Loucy (cell line): ENCODE measurements at regions not wholly inside any gene's neighbourhood (a gene's known extent, or its start where the extent isn't known, plus 50 kb on each side); places are given as distances from the start of the nearest gene placed in this dataset.

Source experiments
- H2AFZ ChIP-seq: fragments of 200-600 bp; sonication (generic); 2 replicates; pipeline ENCODE4 v1.6.0; 2016; ENCODE audit warnings: antibody characterized with exemption, mild to moderate bottlenecking, low read length, moderate library complexity
- H3F3A ChIP-seq: fragments of 200-600 bp; 2 replicates; pipeline ENCODE4 v1.6.0; 2016; ENCODE audit warnings: antibody characterized with exemption, low read depth, mild to moderate bottlenecking
- H3K27me3 ChIP-seq: fragments of 200-600 bp; sonication (generic); 2 replicates; pipeline ENCODE4 v1.6.1; 2014; ENCODE audit warnings: low read length, mild to moderate bottlenecking; ENCODE audit not compliant: insufficient read depth, poor library complexity, severe bottlenecking
- H3K36me3 ChIP-seq: fragments of 200-600 bp; sonication (generic); 2 replicates; pipeline ENCODE4 v1.6.1; 2016; ENCODE audit warnings: low read length; ENCODE audit not compliant: insufficient read depth
- H3K4me1 ChIP-seq: fragments of 200-600 bp; sonication (generic); 2 replicates; pipeline ENCODE4 v1.5.1; 2014; ENCODE audit warnings: low read length, mild to moderate bottlenecking; ENCODE audit not compliant: insufficient read depth, poor library complexity, severe bottlenecking
- H3K4me2 ChIP-seq: fragments of 200-600 bp; sonication (generic); 2 replicates; pipeline ENCODE4 v1.6.0; 2014; ENCODE audit warnings: antibody characterized with exemption, low read length, low read depth, mild to moderate bottlenecking; ENCODE audit not compliant: poor library complexity, severe bottlenecking
- H3K4me3 ChIP-seq: fragments of 200-600 bp; sonication (generic); 2 replicates; pipeline ENCODE4 v1.5.1; 2014; ENCODE audit warnings: low read length, mild to moderate bottlenecking, mixed read lengths; ENCODE audit not compliant: poor library complexity, severe bottlenecking
- H3K79me2 ChIP-seq: fragments of 200-600 bp; sonication (generic); 2 replicates; pipeline ENCODE4 v1.6.1; 2014; ENCODE audit warnings: low read length; ENCODE audit not compliant: insufficient read depth
- H3K9ac ChIP-seq: fragments of 200-600 bp; sonication (generic); 2 replicates; pipeline ENCODE4 v1.6.0; 2014; ENCODE audit warnings: mild to moderate bottlenecking, low read depth, low read length, moderate library complexity; ENCODE audit not compliant: poor library complexity, severe bottlenecking
- H3K9me2 ChIP-seq: fragments of 200-600 bp; sonication (generic); replicated peaks from 2 replicates; pipeline ENCODE4 v1.6.1; 2016; ENCODE audit warnings: low read depth, low read length, mixed read lengths
- H3K9me3 ChIP-seq: fragments of 200-600 bp; sonication (generic); 2 replicates; pipeline ENCODE4 v1.6.1; 2014; ENCODE audit warnings: mild to moderate bottlenecking, antibody characterized with exemption, low read length, low read depth; ENCODE audit not compliant: insufficient read depth
- H4K20me1 ChIP-seq: fragments of 200-600 bp; sonication (generic); 2 replicates; pipeline ENCODE4 v1.6.0; 2014; ENCODE audit warnings: antibody characterized with exemption, low read length, mild to moderate bottlenecking; ENCODE audit not compliant: insufficient read depth, poor library complexity, severe bottlenecking
- EZH2phosphoT487 ChIP-seq: fragments of 200-600 bp; IDR thresholded peaks from 2 replicates; pipeline ENCODE4 v1.6.1; 2018; ENCODE audit warnings: antibody characterized with exemption, mild to moderate bottlenecking, moderate library complexity, borderline replicate concordance
- TF ChIP-seq, protein P1 (sequence below): fragments of 200-600 bp; sonication (generic); conservative IDR thresholded peaks from 2 replicates; pipeline ENCODE4 v1.5.1; 2014; ENCODE audit warnings: mild to moderate bottlenecking, antibody characterized with exemption, low read length

DNA sequence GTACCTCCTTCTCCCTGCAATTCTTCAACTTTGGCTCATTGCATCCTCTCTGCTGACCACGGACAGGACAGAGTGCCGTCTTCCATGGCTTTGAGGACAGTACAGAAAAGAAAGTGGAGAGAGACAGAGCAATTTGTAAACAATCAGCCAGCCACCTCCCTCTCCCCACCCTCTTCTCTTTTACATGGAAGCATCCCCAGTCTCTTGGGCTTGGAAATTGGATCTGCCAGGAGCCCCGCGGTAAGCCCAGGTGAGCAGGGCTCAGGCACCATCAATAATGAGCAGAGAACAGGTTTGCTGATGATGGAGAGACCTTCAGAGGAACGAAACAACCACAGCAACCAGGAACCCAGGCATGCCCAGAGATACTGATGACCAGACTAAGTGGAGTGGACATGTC, 194.9 kb upstream of the TNRC6C start:
- no peak overlapping the region for H3K4me3 ChIP-seq
- no peaks in the 10 kb centered on the region for H3K36me3 ChIP-seq
- H3K9me3 ChIP-seq: no peaks in the 10 kb centered on the region
- no peaks in the 10 kb centered on the region for H3K4me1 ChIP-seq
- no peak overlapping the region for H3K9ac ChIP-seq
- no peaks in the 10 kb centered on the region for H3K9me2 ChIP-seq
- no peaks in the 10 kb centered on the region for H4K20me1 ChIP-seq
- no peaks in the 10 kb centered on the region for H3K27me3 ChIP-seq
- H3K4me2 ChIP-seq: no peak overlapping the region
- TF ChIP-seq, protein P1, sequence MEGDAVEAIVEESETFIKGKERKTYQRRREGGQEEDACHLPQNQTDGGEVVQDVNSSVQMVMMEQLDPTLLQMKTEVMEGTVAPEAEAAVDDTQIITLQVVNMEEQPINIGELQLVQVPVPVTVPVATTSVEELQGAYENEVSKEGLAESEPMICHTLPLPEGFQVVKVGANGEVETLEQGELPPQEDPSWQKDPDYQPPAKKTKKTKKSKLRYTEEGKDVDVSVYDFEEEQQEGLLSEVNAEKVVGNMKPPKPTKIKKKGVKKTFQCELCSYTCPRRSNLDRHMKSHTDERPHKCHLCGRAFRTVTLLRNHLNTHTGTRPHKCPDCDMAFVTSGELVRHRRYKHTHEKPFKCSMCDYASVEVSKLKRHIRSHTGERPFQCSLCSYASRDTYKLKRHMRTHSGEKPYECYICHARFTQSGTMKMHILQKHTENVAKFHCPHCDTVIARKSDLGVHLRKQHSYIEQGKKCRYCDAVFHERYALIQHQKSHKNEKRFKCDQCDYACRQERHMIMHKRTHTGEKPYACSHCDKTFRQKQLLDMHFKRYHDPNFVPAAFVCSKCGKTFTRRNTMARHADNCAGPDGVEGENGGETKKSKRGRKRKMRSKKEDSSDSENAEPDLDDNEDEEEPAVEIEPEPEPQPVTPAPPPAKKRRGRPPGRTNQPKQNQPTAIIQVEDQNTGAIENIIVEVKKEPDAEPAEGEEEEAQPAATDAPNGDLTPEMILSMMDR: no peak
- TF ChIP-seq EZH2phosphoT487: no peak
- H2AFZ ChIP-seq: no peak overlapping the region
- no peaks in the 10 kb centered on the region for H3K79me2 ChIP-seq
- H3F3A ChIP-seq: no peaks in the 10 kb centered on the region

DNA sequence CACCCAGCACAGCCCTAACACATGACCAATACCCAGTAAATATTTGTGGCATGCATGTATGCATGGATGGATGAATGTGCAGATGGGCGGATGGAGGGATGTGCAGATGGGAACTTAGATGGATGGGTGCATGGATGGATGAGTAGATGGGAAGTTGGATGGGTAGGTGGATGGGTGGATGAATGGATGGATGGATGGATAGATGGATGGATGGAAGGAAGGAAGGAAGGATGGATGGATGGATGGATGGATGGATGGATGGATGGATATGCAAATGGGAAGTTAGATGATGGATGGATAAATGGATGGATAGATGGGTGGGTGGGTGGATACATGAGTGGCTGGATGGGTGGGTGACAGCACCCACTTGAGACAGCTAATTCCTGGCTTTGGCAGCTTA, 193.2 kb upstream of the TNRC6C start:
- Histone ChIP-seq H3K4me3 (no peak overlapping the region), H2AFZ (no peak overlapping the region), H3K9ac (no peak overlapping the region), H3K9me3 (no peaks in the 10 kb centered on the region), H3K36me3 (no peaks in the 10 kb centered on the region), H4K20me1 (no peaks in the 10 kb centered on the region), H3K79me2 (no peaks in the 10 kb centered on the region), H3K4me1 (no peaks in the 10 kb centered on the region), H3K4me2 (no peak overlapping the region), H3F3A (no peaks in the 10 kb centered on the region), H3K9me2 (no peaks in the 10 kb centered on the region), H3K27me3 (no peaks in the 10 kb centered on the region)
- TF ChIP-seq EZH2phosphoT487: no peak
- TF ChIP-seq, protein P1: no peak

DNA sequence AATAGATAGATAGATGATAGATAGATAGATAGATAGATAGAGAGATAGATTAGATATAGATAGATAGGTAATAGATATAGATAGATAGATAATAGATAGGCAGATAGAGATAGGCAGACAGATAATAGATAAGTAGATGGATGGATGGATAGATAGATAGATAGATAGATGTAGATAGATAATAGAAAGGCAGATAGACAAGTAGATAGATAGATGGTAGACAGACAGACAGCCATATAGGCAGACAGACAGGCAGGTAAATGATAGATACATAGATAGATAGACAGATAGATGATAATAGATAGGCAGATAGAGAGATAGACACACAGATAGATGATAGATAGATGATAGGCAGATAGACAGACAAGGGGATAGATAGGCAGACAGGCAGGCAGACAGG, 191.4 kb upstream of the TNRC6C start:
- H3K27me3 ChIP-seq: no peaks in the 10 kb centered on the region
- no peaks in the 10 kb centered on the region for H3K4me1 ChIP-seq
- no peaks in the 10 kb centered on the region for H4K20me1 ChIP-seq
- H2AFZ ChIP-seq: no peak overlapping the region
- no peak overlapping the region for H3K4me2 ChIP-seq
- H3K9me2 ChIP-seq: no peaks in the 10 kb centered on the region
- no peak overlapping the region for H3K9ac ChIP-seq
- TF ChIP-seq EZH2phosphoT487: no peak
- TF ChIP-seq, protein P1: no peak
- H3F3A ChIP-seq: no peaks in the 10 kb centered on the region
- H3K36me3 ChIP-seq: no peaks in the 10 kb centered on the region
- no peaks in the 10 kb centered on the region for H3K79me2 ChIP-seq
- H3K9me3 ChIP-seq: no peaks in the 10 kb centered on the region
- no peak overlapping the region for H3K4me3 ChIP-seq
